GM12891 (cell line): ENCODE measurements at regions not wholly inside any gene's neighbourhood (a gene's known extent, or its start where the extent isn't known, plus 50 kb on each side); places are given as distances from the start of the nearest gene placed in this dataset.
"Not testable (repeated sequence)": the region's sequence is repeated elsewhere in the genome, so short reads cannot be mapped to it uniquely, and the experiment has no call there.

Source experiments
- DNase-seq: peaks from one replicate; pipeline ENCODE4 v3.0.0; 2011; ENCODE audit warnings: low spot score; ENCODE audit not compliant: insufficient read length
- FAIRE-seq: peaks from 2 replicates; lab custom pipeline; 2011; peaks lifted over from hg19 to GRCh38; lab: Jason Lieb, UNC
- PAX5 ChIP-seq: IDR thresholded peaks from 2 replicates; pipeline ENCODE4 v1.6.1; 2011; ENCODE audit warnings: low read length, moderate library complexity, mild to moderate bottlenecking; ENCODE audit not compliant: insufficient read depth, severe bottlenecking
- POLR2A ChIP-seq: IDR thresholded peaks from 2 replicates; pipeline ENCODE4 v1.6.1; 2011; ENCODE audit warnings: low read depth, low read length, control low read depth
- POLR2AphosphoS5 ChIP-seq: IDR thresholded peaks from 2 replicates; pipeline ENCODE4 v1.6.1; 2011; ENCODE audit warnings: low read depth, low read length, control low read depth
- POU2F2 ChIP-seq: IDR thresholded peaks from 2 replicates; pipeline ENCODE4 v1.6.1; 2011; ENCODE audit warnings: low read depth, mild to moderate bottlenecking, control low read depth, low read length, moderate library complexity
- SPI1 ChIP-seq: IDR thresholded peaks from 2 replicates; pipeline ENCODE4 v1.6.1; 2011; ENCODE audit warnings: low read depth, low read length, control low read depth
- TAF1 ChIP-seq: IDR thresholded peaks from 2 replicates; pipeline ENCODE4 v1.6.1; 2011; ENCODE audit warnings: low read depth, low read length, control low read depth

DNA sequence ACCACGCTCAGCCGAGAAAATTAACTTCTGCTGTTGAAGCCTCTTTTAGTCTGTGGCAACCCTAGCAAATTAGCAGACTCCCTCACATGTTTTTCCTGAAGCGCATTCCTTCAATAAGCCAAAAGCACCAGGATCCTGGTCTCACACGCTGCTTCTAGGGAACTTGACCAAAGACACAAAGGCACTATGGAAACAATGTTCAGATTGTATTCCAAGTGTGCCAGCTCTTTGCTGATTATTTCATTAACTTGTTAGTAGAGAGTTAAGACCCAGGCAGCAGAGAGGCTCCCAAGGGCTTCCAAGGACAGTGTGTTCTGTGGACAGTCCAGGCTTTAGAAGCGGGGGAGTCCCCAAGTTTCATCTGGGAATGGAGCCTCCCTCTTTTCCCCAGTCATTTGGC is 94.4 kb upstream of the BASP1 start:
- DNase-seq (no peak), FAIRE-seq (no peak)
- no peak for TF ChIP-seq PAX5

DNA sequence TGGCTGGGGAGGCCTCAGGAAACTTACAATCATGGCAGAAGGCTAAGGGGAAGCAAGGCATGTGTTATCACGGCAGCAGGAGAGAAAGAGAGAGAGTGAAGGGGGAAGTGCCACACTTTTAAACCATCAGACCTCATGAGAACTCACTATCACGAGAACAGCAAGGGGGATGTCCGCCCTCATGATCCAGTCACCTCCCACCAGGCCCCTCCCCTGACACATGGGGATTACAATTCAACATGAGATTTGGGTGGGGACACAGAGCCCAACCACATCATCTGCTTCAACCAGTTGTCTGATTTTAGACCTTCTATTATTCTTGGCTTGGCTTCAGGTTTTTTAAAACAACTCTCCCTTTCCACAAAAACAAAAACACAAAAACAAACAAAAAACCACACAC is 93.7 kb upstream of the BASP1 start:
- DNase-seq, FAIRE-seq: not testable (repeated sequence)

DNA sequence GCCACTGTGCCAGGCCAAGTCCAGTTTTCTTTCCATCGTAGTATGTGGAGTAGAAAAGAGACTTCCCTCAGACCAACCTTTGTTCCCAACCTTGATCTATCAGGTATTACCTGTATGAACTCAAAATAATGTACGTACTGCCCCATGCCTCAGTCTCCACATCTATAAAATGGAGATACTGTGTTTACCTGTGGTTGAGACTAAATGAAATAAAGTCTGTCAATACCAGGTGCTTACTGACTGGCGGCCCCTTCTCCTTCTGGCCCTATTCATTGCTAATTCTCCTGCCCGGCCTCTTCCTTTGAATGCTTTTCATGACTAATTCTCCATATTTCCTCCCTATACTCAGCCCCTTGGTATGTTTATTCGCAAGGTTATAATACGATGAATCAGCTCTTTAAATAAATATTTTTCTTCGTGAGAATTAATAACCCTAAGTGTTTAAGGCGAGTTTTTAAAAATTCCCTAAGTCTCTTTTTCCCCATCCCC is 89.6 kb upstream of the BASP1 start:
- TF ChIP-seq POU2F2 (no peak), POLR2AphosphoS5 (no peak), PAX5 (no peak), TAF1 (no peak)
- FAIRE-seq = no peak
- DNase-seq = no peak

DNA sequence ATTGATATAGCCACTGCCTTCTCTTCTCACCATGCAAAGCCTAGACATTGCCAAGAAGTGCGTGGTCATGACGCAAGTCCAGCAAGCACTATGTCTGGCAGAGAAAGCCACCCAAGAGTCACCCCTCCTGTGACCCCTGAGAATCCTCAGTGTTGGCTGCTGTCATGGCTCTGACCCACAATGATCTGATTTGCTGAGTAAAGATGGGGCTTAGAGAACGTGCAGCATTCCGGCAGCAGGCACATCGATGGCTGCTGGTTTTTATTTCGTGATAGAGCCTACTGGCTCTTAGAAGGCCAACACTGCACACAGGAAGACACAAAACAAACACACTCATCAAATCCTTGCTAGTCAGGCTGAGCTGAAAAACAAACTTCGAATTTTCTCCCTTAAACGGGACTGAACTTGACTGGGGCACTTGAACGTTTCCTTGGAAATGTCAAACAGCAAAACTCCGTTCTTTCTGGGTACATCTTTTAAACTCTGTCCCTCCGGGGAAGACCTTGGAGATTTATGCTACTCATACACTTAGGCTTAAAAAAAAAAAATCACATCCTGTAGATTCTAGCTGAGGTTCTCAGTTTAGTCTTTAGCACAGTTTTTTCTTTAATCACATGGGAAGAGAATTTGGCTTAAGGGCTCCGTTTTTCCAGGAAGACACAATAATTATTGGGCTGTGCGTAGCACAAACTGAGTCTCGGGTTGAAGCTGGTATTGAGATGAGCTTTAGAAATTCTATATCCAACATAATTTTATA is 88.2 kb upstream of the BASP1 start:
- no peak for DNase-seq
- no peak for FAIRE-seq
- TF ChIP-seq SPI1 (no peak), POLR2A (no peak), TAF1 (no peak), PAX5 (no peak), POLR2AphosphoS5 (no peak), POU2F2 (no peak)

DNA sequence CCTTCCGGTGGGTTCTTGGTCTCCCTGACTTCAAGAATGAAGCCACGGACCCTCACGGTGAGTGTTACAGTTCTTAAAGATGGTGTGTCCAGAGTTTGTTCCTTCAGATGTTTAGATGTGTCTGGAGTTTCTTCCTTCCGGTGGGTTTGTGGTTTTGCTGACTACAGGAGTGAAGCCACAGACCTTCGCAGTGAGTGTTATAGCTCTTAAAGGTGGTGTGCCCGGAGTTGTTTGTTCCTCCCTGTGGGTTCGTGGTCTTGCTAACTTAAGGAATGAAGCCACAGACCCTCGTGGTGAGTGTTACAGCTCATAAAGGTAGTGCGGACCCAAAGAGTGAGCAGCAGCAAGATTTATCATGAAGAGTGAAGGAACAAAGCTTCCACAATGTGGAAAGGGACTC is 87.1 kb upstream of the BASP1 start:
- DNase-seq, FAIRE-seq: not testable (repeated sequence)

DNA sequence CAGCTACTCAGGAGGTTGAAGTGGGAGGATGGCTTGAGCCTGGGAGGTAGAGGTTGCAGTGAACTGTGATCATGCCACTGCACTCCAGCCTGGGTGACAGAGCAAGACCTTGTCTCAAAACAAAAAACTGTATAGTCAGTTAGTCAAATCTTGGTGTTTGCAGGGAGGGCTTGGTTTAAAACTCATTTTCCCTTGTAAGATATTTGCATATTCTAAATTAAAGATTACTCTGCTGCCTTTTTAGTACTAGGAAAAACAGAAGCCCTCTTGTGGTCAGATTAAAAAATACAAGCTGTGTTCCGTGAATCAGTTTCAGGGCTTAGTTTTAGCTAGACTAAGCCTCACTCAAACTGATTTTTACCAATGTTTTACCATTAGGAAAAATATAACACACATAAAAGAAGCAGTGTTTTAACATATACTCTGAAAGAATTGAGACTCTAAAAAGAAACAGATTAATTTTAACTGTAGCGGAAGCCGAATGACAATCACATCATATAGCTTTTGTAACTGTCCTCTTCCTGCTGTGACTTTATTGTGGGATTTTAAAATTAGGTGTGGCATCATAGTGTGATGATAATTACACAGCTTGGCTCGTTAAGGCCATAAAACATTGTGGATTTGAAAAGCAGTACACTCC is 84.9 kb upstream of the BASP1 start:
- no peak for TF ChIP-seq POU2F2
- TF ChIP-seq POLR2A = no peak
- TF ChIP-seq POLR2AphosphoS5 = no peak
- no peak for FAIRE-seq
- DNase-seq = peak; percentile 8

DNA sequence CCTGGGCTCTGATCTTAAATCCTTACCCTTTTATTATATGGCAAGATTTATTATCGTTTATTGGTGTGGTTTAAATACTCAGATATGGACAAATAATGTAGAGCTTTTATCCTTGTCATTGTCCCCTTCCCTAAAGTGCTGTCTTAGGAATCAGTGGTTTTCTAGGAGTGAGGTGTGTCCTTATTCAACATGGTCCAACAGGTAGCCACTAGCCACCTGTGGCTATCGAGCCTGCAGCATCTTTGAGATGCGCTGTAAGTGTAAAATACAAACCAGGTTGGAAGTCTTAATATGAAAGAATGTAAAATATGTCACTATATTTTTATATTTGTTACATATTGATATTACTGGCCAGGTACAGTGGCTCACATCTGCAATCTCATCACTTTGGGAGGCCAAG is 82.4 kb upstream of the BASP1 start:
- DNase-seq = no peak
- FAIRE-seq = no peak
- TF ChIP-seq POLR2A = no peak
- TF ChIP-seq SPI1 = no peak
- TF ChIP-seq PAX5 = no peak
- no peak for TF ChIP-seq POLR2AphosphoS5
- no peak for TF ChIP-seq POU2F2
- no peak for TF ChIP-seq TAF1

DNA sequence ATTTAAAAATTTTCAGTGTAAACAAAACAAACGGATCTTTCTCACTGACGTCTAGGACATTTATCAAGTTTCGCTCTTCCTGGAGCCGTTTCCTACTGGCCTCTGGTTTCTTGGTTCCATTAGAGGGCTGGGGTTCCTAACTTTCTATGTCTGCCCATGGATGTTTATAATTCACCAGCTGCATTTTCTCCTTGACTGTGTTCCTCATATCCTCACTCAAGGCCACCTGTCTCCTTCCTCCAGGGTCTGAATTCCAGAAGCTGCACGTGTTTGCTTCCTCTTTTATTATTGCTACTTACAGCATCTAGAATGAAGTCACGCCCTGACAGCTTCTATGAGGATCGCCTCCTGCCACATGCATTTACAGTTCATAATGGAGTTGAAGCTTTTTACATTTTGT is 74.1 kb upstream of the BASP1 start:
- no peak for FAIRE-seq
- no peak for DNase-seq
- TF ChIP-seq POLR2AphosphoS5 = no peak
- no peak for TF ChIP-seq SPI1
- no peak for TF ChIP-seq POU2F2
- no peak for TF ChIP-seq TAF1
- no peak for TF ChIP-seq PAX5
- TF ChIP-seq POLR2A = no peak

DNA sequence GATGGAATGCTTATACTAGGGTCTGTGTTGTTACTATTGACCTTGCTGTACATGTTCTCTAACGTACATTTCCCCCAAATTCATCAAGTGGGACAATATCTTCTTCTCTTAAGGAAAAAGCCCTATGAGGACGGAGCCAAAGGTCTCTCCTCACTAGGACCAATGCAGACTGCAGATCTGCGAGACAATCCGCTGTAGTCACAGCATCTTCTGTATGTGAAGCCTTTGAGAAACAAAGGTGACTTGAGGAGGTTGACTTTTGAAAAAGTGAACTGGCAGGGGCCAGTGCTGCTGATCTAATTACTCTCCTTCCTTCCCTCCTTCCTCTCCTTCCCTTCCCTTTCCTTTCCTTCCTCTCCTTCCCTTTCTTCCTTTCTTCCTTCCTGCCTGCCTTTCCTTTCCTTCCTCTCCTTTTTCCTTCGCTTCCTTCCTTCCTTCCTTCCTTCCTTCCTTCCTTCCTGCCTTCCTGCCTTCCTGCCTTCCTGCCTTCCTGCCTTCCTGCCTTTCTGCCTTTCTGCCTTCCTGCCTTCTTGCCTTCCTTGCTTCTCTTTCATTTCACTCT is 71.1 kb upstream of the BASP1 start:
- TF ChIP-seq TAF1 (no peak), POLR2AphosphoS5 (no peak), POLR2A (no peak), SPI1 (no peak), POU2F2 (no peak), PAX5 (no peak)
- DNase-seq (no peak), FAIRE-seq (no peak)

DNA sequence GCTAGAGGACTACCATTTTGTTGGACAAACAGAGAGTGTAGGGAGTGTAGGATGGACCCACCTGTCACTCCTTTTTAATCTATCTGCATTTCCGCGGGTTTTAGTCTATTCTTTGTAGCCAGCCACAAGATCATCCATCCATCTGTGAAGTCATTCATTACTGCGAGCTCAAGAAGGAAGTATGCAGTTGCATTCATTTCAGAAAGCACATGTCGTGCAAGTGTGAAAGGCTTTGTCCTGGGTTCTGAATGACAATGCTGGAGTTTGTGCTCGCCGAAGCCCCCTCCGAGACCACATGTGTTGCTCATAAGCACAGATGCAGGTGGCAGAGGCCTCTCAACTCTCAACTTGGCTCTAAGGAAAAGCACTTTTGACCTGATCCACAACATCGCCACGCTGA is 70.3 kb upstream of the BASP1 start:
- no peak for TF ChIP-seq POU2F2
- FAIRE-seq = no peak
- no peak for DNase-seq

DNA sequence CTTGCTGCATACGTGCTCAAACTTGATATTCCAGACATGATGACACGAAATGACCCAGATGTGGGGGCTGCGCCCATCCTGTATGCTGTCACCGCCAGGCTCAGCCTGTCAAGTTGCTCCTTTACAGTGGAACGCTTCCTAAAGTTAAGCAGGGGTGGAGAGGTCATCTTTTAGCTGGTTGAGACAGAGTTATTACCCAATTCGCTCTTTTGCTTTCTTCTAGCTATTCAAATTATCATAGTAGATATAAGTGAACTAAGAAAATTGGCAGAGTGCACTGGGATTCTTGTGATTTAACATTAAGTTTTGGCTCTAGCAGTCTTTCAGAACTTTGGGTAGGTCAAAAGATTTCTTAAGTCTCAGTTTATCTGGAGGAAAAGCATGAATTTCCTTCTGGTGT is 69.8 kb upstream of the BASP1 start:
- FAIRE-seq = no peak
- TF ChIP-seq PAX5 = no peak
- no peak for TF ChIP-seq POLR2A
- no peak for TF ChIP-seq POU2F2
- no peak for TF ChIP-seq SPI1
- TF ChIP-seq TAF1 = no peak
- no peak for TF ChIP-seq POLR2AphosphoS5
- no peak for DNase-seq
